ENCODE measurements at regions not wholly inside any gene's neighbourhood (a gene's known extent, or its start where the extent isn't known, plus 50 kb on each side); places are given as distances from the start of the nearest gene placed in this dataset.

DNA sequence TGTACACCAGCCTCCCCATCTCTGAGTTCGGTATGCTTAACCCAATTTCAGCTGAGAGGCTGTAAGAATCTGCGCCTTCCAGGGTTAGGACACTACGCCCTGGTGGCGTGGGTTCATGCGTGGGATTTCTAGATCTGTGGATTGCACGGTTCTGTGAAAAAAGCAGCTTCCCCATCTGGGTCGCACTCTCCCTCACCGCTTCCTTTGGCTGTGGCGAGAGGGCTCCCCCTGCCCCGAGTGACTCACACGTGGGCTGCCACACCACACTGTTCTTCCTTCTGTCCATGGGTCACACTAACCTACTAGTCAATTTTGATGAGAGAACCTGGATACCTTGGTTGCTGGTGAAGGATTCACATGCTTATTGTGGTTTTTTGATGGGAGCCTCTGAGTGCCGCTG lies 256.0 kb upstream of the MAF start:
- Histone ChIP-seq H3K27ac (no peak overlapping the region), H3K27me3 (no peaks in the 10 kb centered on the region), H3K4me1 (no peaks in the 10 kb centered on the region), H3K4me3 (no peak overlapping the region), H3K36me3 (replicated peaks in 1 of 2; ENCODE audit: insufficient read depth in 1 of 2, low read depth in 2 of 2) (no peaks in the 10 kb centered on the region), H3K9me3 (peaks cover 0 to 4% (median 0%) of the 10 kb centered on the region in 3 donors)
- intact Hi-C loops (cut with DNase I) = no loop called here
- no peak for DNase-seq
- no peak for ATAC-seq
- WGBS, 2 donors = 87 to 90% methylated on average over 12 of the region's 12 CpGs
- TF ChIP-seq CTCF (IDR thresholded peaks at IDR 0.05) = no peak
- TF ChIP-seq POLR2A (IDR thresholded peaks at IDR 0.05) = no peak

- TF ChIP-seq POLR2A (IDR thresholded peaks at IDR 0.05) (no peak), CTCF (IDR thresholded peaks at IDR 0.05) (no peak)
- Histone ChIP-seq H3K4me1 (no peaks in the 10 kb centered on the region), H3K9me3 (peaks cover 0 to 4% (median 0%) of the 10 kb centered on the region in 3 donors), H3K4me3 (no peak overlapping the region), H3K27ac (no peak overlapping the region), H3K36me3 (replicated peaks in 1 of 2; ENCODE audit: insufficient read depth in 1 of 2, low read depth in 2 of 2) (no peaks in the 10 kb centered on the region), H3K27me3 (no peaks in the 10 kb centered on the region)
- intact Hi-C loops (cut with DNase I) = no loop called here
- WGBS, 2 donors = 58 to 64% methylated on average over 3 of the region's 3 CpGs
- ATAC-seq = no peak
- DNase-seq = no peak
Measured at GRCh38 chr16:79850348-79850747, 249.8 kb upstream of the MAF start.

DNA sequence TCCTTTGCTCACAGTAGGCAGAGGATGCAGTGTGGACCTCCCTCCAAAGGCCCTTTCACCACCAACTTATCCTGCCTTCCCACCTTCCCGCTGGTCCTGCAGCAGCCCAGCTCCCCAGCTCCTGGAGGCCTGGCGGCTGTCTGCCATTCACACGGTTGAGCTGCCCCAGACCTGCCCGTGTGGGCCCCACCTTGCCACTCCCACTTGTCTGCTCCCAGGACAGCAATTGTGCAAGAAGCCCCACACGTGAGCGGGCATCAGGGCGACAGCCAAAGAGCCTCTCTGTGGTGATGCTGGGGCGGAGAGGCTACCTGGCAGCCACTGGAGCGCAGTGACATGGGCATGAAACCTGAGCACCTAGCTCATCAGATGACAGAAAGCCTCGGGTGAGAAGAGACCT lies 248.6 kb upstream of the MAF start:
- no peak for TF ChIP-seq CTCF (IDR thresholded peaks at IDR 0.05)
- no peak for TF ChIP-seq POLR2A (IDR thresholded peaks at IDR 0.05)
- Histone ChIP-seq H3K4me3 (no peak overlapping the region), H3K27ac (no peak overlapping the region), H3K4me1 (no peaks in the 10 kb centered on the region), H3K36me3 (replicated peaks in 1 of 2; ENCODE audit: insufficient read depth in 1 of 2, low read depth in 2 of 2) (no peaks in the 10 kb centered on the region), H3K9me3 (no peaks in the 10 kb centered on the region), H3K27me3 (no peaks in the 10 kb centered on the region)
- intact Hi-C loops (cut with DNase I) = no loop called here
- DNase-seq = no peak
- 83 to 100% methylated on average over 1 to 10 of the region's 10 CpGs for WGBS, 2 donors
- no peak for ATAC-seq

DNA sequence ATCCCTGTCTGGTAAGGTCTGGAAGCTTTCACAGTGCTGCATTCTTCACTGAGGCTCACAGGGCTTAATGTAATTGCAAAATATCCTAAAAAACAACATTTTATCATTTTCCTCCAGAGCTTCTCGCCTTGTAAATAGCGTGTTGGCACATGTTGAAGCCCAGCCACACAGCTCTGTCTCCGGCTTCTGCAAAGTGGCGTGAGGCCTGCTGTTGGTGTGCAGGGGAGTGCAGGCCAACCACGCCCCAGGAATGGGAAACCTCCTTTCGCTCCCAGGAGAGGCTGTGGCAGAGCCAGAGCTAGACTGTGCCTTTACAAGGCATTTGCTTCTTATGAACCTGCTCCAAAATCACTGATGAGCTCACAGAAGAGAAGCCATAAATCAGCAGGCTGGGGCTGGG lies 248.2 kb upstream of the MAF start:
- TF ChIP-seq POLR2A (IDR thresholded peaks at IDR 0.05) = no peak
- TF ChIP-seq CTCF (IDR thresholded peaks at IDR 0.05) = no peak
- WGBS, 2 donors = 92 to 97% methylated on average over 6 of the region's 6 CpGs
- no peaks in the 10 kb centered on the region for H3K9me3 ChIP-seq
- no peak overlapping the region for H3K27ac ChIP-seq
- no peak overlapping the region for H3K4me3 ChIP-seq
- ATAC-seq = no peak
- intact Hi-C loops (cut with DNase I) = no loop called here
- no peak for DNase-seq
- H3K36me3 ChIP-seq (replicated peaks in 1 of 2; ENCODE audit: insufficient read depth in 1 of 2, low read depth in 2 of 2) = no peaks in the 10 kb centered on the region
- H3K27me3 ChIP-seq = no peaks in the 10 kb centered on the region
- no peaks in the 10 kb centered on the region for H3K4me1 ChIP-seq

GRCh38 chr16:79847569-79847968 lies 247.0 kb upstream of the MAF start:
- DNase-seq (no peak), ATAC-seq (no peak)
- no peaks in the 10 kb centered on the region for H3K36me3 ChIP-seq (replicated peaks in 1 of 2; ENCODE audit: insufficient read depth in 1 of 2, low read depth in 2 of 2)
- 88 to 90% methylated on average over 5 of the region's 5 CpGs for WGBS, 2 donors
- intact Hi-C loops (cut with DNase I) = no loop called here
- H3K4me3 ChIP-seq = no peak overlapping the region
- H3K27me3 ChIP-seq = no peaks in the 10 kb centered on the region
- no peaks in the 10 kb centered on the region for H3K9me3 ChIP-seq
- TF ChIP-seq CTCF (IDR thresholded peaks at IDR 0.05) = no peak
- no peak for TF ChIP-seq POLR2A (IDR thresholded peaks at IDR 0.05)
- H3K4me1 ChIP-seq = no peaks in the 10 kb centered on the region
- no peak overlapping the region for H3K27ac ChIP-seq
